C4-2B (cell line): ENCODE measurements at regions not wholly inside any gene's neighbourhood (a gene's known extent, or its start where the extent isn't known, plus 50 kb on each side); places are given as distances from the start of the nearest gene placed in this dataset.

ENCODE experiments used
- H3K27ac ChIP-seq: fragments of 450-650 bp; 2 replicates; pipeline ENCODE4 v1.5.1; 2017
- CTCF ChIP-seq: fragments of 450-650 bp; conservative IDR thresholded peaks from 2 replicates; pipeline ENCODE4 v1.5.1; 2017; ENCODE audit warnings: mild to moderate bottlenecking
- ZFX ChIP-seq: fragments of 450-650 bp; IDR thresholded peaks from 2 replicates; pipeline ENCODE4 v1.6.1; 2017

DNA sequence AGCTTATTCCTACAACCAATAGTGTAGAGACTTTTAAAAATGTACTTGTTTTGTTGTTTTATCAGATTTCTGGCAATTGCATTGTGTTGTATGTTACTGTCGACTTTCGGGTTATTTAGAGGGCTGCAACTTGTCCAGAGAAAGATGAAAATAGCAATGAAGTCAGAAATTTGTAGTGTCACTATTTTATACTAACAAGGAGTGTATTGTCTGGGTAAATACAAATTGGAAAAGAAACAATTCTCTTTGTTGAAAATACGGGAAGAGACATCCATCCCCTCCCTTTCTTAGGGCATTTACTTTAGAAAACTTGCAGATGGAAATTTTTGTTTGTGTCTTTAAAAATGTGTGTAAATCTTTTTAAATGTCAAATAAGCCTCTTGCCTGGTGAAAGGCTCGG lies 792.0 kb downstream of the PCDH18 start:
- no peak for TF ChIP-seq ZFX
- H3K27ac ChIP-seq, result no peak overlapping the region

- H3K27ac ChIP-seq, result no peak overlapping the region
- no peak for TF ChIP-seq ZFX
- no peak for TF ChIP-seq CTCF
Measured at GRCh38 chr4:136737066-136737465, 795.2 kb downstream of the PCDH18 start.

DNA sequence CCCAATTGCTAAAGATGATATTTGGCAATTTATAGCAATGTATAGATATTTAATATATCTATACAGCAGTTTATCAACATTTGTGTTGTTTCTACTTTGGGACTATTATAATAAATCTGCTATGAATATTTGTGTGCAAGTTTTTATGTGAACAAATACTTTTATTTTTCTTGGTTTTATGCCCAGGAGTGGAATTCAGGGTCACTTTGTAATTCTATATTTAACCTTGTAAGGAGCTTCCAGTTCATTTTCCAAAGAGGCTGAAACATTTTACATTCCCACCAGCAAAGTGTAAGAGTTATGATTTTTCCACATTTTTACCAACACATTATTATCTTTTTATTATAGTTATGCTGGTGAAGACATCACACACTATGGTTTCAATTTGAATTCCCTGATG lies 801.3 kb downstream of the PCDH18 start:
- TF ChIP-seq CTCF, result no peak
- TF ChIP-seq ZFX, result no peak

GRCh38 chr4:136725286-136726081 lies 806.8 kb downstream of the PCDH18 start:
- TF ChIP-seq ZFX (no peak), CTCF (no peak)
- H3K27ac ChIP-seq, result no peak overlapping the region

More for the DNA sequence above, 801.3 kb downstream of the PCDH18 start:
- H3K27ac ChIP-seq, result no peak overlapping the region

- no peak overlapping the region for H3K27ac ChIP-seq
- TF ChIP-seq CTCF, result no peak
- no peak for TF ChIP-seq ZFX
Measured at GRCh38 chr4:136713140-136713539, 819.2 kb downstream of the PCDH18 start.

DNA sequence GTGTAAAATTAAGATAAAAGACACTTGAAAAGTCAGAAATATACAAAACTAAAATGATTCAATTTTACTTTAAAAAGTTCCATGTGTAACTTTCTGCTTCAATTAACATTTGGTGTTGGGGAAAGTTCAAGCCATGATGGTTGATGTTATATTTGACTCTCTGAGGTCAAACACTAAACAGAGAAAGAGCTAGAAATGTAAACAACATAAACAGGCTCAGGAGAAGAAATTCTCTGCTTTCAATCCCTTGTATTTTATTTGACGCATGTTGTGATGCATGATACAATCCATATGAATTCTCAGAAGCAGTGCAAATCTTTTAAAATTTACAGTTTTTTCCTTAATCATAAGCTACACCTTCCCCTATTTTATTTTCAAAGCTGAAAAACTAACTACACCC lies 822.4 kb downstream of the PCDH18 start:
- H3K27ac ChIP-seq, result no peak overlapping the region
- TF ChIP-seq ZFX (no peak), CTCF (no peak)

GRCh38 chr4:136706942-136707341 lies 825.4 kb downstream of the PCDH18 start:
- no peak overlapping the region for H3K27ac ChIP-seq
- TF ChIP-seq CTCF (no peak), ZFX (no peak)

- H3K27ac ChIP-seq, result no peak overlapping the region
Measured at GRCh38 chr4:136699905-136700304, 832.4 kb downstream of the PCDH18 start.

More at GRCh38 chr4:136699905-136700304, 832.4 kb downstream of the PCDH18 start:
- TF ChIP-seq CTCF, result no peak
- no peak for TF ChIP-seq ZFX
